ENCODE measurements at regions not wholly inside any gene's neighbourhood (a gene's known extent, or its start where the extent isn't known, plus 50 kb on each side); places are given as distances from the start of the nearest gene placed in this dataset.
A peak's percentile ranks its signal among the peaks of the same experiment; 100 is the strongest.
"Not testable (repeated sequence)": the region's sequence is repeated elsewhere in the genome, so short reads cannot be mapped to it uniquely, and the experiment has no call there.

DNA sequence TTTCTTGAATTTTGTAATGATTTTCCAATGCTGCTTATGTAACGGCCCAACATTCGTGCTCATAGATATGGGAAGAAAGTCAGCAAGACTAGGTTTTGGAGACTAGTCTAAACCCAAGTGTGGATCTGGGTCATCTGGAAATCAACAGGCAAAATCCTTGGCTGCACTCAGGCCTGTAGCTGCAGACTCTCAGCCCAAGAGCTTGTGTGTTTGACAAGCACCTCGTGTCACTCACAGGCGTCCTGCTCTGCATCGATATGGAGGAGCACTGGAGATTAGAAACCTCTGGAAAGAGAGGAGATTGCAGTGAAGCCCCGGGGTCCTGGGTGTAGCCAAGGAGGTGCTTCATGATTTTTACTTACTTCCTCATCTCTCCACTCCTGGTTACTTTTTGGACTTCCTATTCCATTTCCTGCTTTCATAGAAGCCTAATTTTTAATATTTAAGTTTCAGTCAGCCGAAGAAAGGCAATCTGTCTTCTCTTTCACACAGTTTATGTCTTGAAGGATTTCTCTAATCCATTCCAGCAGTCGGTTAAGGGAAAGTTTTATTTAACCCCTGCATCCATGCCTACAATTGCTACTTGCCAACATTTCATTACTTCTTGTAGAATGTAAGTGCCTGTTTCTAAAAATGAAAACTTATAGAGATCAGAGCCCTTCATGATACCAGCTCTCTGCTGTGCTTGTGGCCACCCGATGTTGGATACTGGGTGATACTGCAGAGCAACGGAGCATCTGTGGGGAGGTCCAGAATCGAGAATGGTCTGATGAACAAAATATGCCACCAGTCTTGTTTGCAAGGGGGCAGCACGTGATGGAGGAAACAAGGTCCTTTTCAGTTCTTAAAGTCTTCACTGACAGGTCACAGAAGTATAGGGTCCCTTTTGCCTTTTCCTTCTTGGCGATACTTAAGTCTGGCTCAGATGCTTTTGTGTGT lies 296.3 kb downstream of the QKI start:
- Mint-ChIP-seq H3K9me3 (no peaks in the 10 kb centered on the region), H3K27me3 (no peaks in the 10 kb centered on the region), H3K4me3 (no peak overlapping the region), H3K4me1 (no peaks in the 10 kb centered on the region), H3K27ac (peak overlapping the region; percentile 26), H3K36me3 (no peaks in the 10 kb centered on the region)

DNA sequence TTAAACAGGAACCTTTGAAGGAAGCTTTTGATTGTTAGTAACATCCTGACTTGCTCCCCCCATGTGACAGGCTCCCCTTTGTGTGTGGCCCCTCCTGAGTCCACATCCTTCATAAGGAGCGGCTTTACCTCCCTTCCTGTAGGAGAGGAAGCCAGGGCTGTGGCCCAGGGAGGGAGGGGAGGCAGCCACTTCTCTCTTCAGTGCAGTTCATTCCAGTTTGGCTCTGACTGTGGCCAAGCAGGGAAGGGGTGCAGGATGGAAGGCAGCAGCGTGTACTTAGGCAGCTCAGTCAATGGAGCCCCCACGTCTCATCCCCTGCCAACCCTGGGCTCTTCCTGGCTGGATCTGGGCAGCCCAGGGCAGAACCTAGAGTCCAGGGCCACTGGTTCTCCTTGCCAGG lies 295.2 kb downstream of the QKI start:
- no peaks in the 10 kb centered on the region for H3K36me3 Mint-ChIP-seq
- no peak overlapping the region for H3K27ac Mint-ChIP-seq
- no peak overlapping the region for H3K4me3 Mint-ChIP-seq
- no peaks in the 10 kb centered on the region for H3K27me3 Mint-ChIP-seq
- H3K9me3 Mint-ChIP-seq: no peaks in the 10 kb centered on the region
- H3K4me1 Mint-ChIP-seq: no peaks in the 10 kb centered on the region

DNA sequence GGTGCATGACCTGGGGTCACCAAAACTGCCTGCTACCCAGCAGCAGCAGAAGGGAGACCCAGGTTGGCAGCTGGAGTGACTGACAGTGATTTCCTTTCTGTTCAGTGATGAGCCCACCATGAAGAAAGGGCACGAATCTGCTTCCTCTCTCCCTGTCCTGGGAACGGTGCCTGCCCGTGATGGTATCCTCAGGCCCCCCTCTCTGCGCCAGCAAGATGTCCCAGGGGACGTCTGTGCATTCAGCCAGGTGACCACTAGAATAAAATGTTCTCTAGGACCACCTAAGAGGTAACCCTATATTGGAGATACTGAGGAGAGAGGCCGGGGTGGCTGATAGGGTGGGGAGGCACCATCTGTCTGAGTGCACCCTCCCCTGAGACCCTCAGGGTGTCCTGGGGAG lies 294.7 kb downstream of the QKI start:
- Mint-ChIP-seq H3K4me3 (no peak overlapping the region), H3K27me3 (no peaks in the 10 kb centered on the region), H3K4me1 (no peaks in the 10 kb centered on the region), H3K36me3 (no peaks in the 10 kb centered on the region), H3K9me3 (no peaks in the 10 kb centered on the region), H3K27ac (no peak overlapping the region)

DNA sequence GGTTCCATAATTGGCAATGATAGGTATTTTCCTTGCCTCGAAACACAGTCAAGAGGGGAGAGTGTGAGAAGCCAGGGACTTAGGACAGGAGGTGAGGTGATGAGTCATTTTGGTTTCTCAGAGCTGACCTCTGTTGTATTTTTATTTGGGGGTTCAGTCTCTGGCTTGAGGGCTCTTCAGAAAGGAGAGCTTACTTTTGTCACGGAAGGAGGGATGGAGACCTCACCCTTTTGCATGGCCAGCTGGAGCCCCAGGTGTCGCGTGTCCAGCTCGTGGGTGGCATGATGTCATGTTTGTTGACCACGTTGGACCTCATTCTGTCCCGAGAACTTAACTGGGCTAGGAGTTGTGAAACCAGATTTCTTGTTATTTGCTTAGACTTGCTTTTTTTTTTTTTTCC lies 293.9 kb downstream of the QKI start:
- no peaks in the 10 kb centered on the region for H3K9me3 Mint-ChIP-seq
- H3K27ac Mint-ChIP-seq: no peak overlapping the region
- no peak overlapping the region for H3K4me3 Mint-ChIP-seq
- H3K27me3 Mint-ChIP-seq: no peaks in the 10 kb centered on the region
- H3K4me1 Mint-ChIP-seq: no peaks in the 10 kb centered on the region
- H3K36me3 Mint-ChIP-seq: no peaks in the 10 kb centered on the region

DNA sequence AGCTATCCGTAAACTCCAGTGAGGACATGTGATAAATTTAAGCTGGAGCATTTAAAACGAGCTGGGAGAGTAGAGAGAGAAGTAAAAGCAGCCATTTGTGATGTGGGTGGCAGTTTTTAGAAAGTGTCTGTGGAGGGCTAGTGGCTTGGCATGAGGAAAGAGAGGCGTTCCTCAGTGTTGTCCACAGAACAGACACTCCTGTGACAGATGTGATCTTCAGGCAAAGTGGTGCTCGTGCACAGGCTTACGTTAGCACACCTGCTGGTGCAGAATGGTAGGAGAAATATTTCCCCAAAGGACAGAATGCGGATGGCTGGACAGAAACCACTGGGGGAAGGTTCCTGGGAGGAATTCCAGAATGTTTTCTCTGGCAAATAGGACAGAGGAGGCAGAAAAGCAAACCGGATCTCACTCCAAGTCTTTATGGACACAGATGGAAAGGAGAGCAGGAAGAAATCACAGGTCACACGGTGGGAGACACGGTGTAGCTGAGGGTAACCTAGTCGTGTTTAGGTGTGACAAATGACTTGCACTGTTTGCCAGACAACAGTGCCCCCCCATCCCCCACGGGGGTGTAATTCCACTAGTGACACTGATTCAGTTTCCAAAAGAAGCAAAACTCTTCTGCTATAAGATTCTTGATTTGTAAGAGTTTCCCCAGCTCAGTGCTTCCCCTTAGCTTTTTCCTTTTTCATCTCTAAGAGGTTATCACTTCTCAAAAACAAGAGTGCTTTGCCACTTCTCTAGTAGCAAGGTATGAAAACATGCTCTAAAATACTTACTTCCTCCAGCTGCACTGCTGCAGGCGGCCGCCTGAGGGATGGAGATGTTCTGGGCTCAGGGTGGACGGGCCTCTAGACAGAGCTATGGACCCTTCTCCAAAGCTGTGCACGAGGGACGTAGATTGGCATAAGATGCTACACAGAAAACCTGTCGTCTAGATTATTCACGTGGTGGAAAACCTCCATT lies 293.2 kb downstream of the QKI start:
- no peaks in the 10 kb centered on the region for H3K4me1 Mint-ChIP-seq
- no peaks in the 10 kb centered on the region for H3K27me3 Mint-ChIP-seq
- H3K27ac Mint-ChIP-seq: no peak overlapping the region
- no peaks in the 10 kb centered on the region for H3K36me3 Mint-ChIP-seq
- H3K9me3 Mint-ChIP-seq: no peaks in the 10 kb centered on the region
- no peak overlapping the region for H3K4me3 Mint-ChIP-seq

DNA sequence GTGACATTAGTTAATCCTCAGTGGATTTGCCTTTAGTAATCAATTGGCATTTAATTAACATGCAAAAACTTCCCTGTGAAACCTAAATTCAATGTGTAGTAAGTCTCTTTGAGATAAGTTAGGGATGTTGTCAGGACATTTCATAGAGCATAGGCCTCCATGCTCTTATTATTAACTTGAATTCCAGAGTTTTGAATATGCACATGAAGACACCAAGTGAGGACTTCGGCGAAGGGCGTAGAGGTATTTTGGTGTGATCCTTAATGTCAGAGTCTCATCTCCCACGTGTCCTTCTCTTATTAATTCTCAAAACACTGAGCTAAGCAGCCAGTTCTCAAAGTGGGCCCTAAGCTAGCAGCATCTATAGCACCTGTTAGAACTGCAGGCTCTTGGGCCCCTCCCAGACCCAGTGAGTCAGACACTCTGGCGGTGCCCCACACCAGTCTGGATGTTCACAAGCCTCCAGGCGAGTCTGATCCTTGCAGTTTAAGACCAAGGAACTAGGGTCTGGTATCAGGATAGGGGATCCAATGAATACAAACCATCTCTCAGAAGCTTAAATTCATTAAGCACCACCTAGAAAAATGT lies 292.1 kb downstream of the QKI start:
- no peaks in the 10 kb centered on the region for H3K36me3 Mint-ChIP-seq
- H3K27ac Mint-ChIP-seq: no peak overlapping the region
- H3K9me3 Mint-ChIP-seq: no peaks in the 10 kb centered on the region
- no peaks in the 10 kb centered on the region for H3K27me3 Mint-ChIP-seq
- no peaks in the 10 kb centered on the region for H3K4me1 Mint-ChIP-seq
- H3K4me3 Mint-ChIP-seq: no peak overlapping the region

DNA sequence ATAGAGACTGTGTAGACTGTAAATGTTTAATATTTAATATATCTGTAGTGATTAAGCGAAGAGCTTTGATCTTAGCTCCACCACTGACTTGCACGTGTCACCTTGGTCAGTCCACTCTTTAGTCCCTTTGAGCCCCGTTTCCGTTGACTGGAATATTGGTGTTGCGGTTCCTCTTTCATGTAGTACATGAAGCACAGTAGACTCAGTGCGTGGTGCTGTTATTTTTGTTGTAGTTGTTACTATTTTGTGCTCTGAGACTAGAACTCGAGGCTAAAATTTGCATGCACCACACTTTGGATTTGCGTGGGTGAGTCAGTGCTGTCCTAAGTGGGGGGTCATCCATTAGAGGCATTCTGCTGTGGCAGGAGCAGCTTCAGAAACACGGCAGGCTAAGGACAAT lies 291.4 kb downstream of the QKI start:
- H3K9me3 Mint-ChIP-seq: no peaks in the 10 kb centered on the region
- H3K4me3 Mint-ChIP-seq: no peak overlapping the region
- no peaks in the 10 kb centered on the region for H3K4me1 Mint-ChIP-seq
- no peaks in the 10 kb centered on the region for H3K36me3 Mint-ChIP-seq
- no peak overlapping the region for H3K27ac Mint-ChIP-seq
- H3K27me3 Mint-ChIP-seq: no peaks in the 10 kb centered on the region

DNA sequence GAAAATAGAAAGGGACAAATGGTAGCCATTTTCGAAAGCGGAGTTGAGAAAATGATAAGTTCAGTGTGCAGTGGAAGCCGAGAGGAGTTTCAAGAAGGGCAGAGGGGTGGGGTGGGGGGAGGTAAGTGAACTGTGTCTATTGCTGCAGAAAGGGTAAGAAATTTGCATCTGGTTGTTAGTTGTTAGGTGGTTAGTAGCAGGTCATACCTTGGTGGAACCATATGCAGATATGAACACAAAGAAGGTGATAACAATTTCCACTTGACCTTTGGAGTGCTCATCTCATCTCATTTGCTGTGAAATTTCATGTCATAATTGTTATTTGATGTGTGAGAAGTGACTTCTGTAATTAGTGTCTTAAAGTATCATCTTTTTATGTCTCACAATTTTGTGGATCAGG lies 288.2 kb downstream of the QKI start:
- no peaks in the 10 kb centered on the region for H3K4me1 Mint-ChIP-seq
- peaks cover 5% of the 10 kb centered on the region for H3K27me3 Mint-ChIP-seq

DNA sequence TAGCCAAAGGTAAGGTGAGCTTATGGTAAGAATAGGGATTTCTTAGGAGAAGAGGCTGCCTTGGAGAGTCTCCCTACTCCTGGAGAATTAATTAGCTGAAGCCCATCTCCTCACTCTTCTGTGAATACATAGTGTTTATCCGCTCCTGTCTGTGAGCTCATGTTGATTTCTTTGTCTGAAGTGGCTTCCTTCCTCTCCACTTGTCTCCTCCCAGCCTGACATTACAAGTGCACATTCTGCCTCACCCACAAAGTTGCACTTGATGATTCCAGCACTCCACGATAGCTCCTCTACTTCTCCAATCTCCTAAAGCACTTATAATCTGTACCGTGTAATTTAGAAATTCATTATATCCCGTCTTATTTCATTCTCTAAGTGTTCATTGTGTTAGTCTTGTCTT lies 287.2 kb downstream of the QKI start:
- Mint-ChIP-seq H3K27ac (no peak overlapping the region), H3K4me1 (no peaks in the 10 kb centered on the region), H3K4me3 (no peak overlapping the region), H3K9me3 (no peaks in the 10 kb centered on the region), H3K36me3 (no peaks in the 10 kb centered on the region), H3K27me3 (peaks cover 5% of the 10 kb centered on the region)

More for the DNA sequence above, 288.2 kb downstream of the QKI start:
- Mint-ChIP-seq H3K36me3 (no peaks in the 10 kb centered on the region), H3K27ac (no peak overlapping the region), H3K9me3 (no peaks in the 10 kb centered on the region), H3K4me3 (no peak overlapping the region)

DNA sequence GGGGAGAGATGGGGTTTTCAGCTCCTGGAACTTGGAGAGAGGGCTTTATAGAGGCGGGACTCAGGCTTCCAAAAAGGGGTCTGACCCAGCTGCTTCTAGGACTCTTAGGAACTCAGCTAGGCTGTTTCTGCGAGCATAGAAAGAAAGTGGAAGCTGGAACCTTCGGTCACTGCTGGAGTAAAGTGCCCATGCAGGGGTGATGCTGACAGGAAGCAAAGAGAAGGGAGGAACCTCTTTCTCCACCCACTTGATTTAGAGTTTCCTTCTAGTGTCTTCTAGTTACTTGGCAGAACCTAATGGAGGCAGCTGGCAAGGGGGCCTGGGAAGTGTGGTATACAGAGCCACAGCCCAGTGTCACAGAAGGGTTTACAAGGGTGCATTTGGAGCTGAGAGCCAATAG lies 283.6 kb downstream of the QKI start:
- no peaks in the 10 kb centered on the region for H3K4me1 Mint-ChIP-seq
- peaks cover 15% of the 10 kb centered on the region for H3K27me3 Mint-ChIP-seq
- H3K4me3 Mint-ChIP-seq: no peak overlapping the region
- no peaks in the 10 kb centered on the region for H3K36me3 Mint-ChIP-seq
- no peak overlapping the region for H3K27ac Mint-ChIP-seq
- no peaks in the 10 kb centered on the region for H3K9me3 Mint-ChIP-seq

DNA sequence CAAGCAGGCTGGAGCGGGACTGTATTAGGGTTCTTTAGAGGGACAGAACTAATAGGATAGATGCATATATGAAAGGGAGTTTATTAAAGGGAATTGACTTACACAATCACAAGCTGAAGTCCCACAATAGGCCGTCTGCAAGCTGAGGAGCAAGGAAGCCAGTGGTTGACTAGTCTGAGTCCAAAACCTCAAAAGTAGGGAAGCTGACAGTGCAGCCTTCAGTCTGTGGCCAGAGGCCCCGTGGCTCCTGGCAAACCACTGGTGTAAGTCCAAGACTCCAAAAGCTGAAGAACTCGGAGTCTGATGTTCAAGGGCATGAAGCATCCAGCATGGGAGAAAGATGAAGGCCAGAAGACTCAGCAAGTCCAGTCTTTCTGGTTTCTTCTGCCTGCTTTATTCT lies 281.8 kb downstream of the QKI start:
- H3K4me3 Mint-ChIP-seq, H3K36me3 Mint-ChIP-seq, H3K9me3 Mint-ChIP-seq, H3K4me1 Mint-ChIP-seq: not testable (repeated sequence)
- Mint-ChIP-seq H3K27ac (peak overlapping the region; percentile 66), H3K27me3 (peaks cover 15% of the 10 kb centered on the region)

DNA sequence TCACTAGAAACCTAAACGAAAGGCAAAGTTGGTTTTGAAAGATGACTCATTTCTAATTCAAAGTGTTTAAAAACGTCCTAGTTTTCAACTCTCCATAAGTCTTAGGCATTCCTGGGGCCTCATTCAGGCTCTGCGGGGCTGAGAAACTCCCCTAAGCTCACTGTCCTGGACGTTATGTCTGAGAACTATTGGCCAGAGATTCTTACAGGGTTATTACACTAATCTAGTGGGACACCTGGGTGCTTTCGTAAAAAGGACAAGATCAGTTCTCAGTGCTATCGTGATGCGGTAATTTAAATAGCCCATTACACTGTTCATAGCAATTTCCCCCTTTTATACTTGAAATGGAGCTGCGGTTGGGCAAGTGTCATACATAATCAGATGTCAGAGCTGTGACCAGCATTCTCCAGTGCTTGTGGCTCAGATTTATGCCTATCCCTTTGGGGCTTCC lies 280.9 kb downstream of the QKI start:
- H3K9me3 Mint-ChIP-seq: no peaks in the 10 kb centered on the region
- H3K36me3 Mint-ChIP-seq: no peaks in the 10 kb centered on the region
- H3K4me1 Mint-ChIP-seq: no peaks in the 10 kb centered on the region
- H3K4me3 Mint-ChIP-seq: no peak overlapping the region
- H3K27ac Mint-ChIP-seq: no peak overlapping the region
- peaks cover 15% of the 10 kb centered on the region for H3K27me3 Mint-ChIP-seq

DNA sequence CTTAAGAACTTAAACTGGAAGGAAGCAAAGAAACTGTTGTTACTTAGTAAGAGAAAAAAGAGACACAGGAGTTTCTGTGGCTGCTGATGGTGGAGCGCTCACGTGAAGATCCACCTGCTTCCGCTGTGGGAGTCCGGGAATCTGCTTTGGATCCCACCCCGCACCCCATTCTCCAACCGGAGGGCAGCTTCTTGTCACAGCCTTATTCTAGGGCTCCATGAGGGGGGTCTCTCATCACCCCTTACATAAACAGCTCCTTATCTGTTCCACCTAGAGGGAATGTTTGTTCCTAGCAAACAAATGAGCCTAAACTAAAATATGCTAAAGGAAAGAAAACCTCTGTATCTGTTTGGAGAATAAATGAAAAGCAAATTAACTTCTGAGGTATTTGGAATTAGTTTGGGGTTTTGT lies 280.5 kb downstream of the QKI start:
- Mint-ChIP-seq H3K27ac (no peak overlapping the region), H3K9me3 (no peaks in the 10 kb centered on the region), H3K4me1 (no peaks in the 10 kb centered on the region), H3K36me3 (no peaks in the 10 kb centered on the region), H3K4me3 (no peak overlapping the region), H3K27me3 (peaks cover 15% of the 10 kb centered on the region)

DNA sequence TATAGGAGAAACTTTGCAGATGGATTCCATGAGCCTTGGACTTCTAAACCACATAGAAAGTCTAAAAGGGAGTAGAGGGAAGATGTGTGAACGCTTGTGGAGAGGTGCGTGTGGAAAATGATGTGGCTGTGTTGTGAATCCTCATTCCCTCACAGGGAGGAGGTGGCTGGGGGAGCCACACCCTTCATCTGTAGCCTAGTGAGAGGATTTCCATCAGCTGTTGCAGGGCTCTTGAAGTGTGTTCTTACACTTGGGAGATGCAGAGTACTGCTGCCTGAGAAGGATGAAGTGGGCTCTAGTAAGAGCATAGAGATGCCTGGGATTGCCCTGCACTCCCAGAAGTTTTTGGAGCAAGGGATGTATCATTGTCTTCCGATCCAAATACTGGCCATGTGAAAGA lies 279.6 kb downstream of the QKI start:
- no peaks in the 10 kb centered on the region for H3K36me3 Mint-ChIP-seq
- H3K27ac Mint-ChIP-seq: no peak overlapping the region
- H3K27me3 Mint-ChIP-seq: peaks cover 15% of the 10 kb centered on the region
- H3K9me3 Mint-ChIP-seq: no peaks in the 10 kb centered on the region
- no peak overlapping the region for H3K4me3 Mint-ChIP-seq
- H3K4me1 Mint-ChIP-seq: no peaks in the 10 kb centered on the region

DNA sequence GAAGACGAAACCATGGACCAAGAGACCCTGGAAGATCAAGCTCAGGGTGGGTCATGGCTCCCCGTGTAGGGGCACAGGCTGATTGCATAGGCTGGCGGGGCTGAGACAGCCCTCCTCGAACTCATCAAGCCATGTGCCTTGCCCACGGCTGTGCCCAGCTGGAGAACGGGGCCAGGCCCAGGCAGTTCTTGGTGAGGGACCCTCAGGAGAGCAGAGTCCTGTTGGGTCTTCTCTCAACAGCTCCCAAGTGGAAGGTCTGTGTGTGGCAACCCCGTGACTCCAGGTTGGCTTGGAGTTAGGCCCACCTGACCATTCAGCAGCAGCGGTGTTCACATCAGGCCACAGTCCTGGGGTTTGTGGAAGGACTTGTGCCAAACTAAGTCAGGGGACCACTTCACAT lies 276.5 kb downstream of the QKI start:
- H3K4me3 Mint-ChIP-seq: no peak overlapping the region
- H3K36me3 Mint-ChIP-seq: no peaks in the 10 kb centered on the region
- no peak overlapping the region for H3K27ac Mint-ChIP-seq
- H3K27me3 Mint-ChIP-seq: peaks cover 18% of the 10 kb centered on the region
- no peaks in the 10 kb centered on the region for H3K4me1 Mint-ChIP-seq
- H3K9me3 Mint-ChIP-seq: no peaks in the 10 kb centered on the region
